ENCODE measurements at regions not wholly inside any gene's neighbourhood (a gene's known extent, or its start where the extent isn't known, plus 50 kb on each side); places are given as distances from the start of the nearest gene placed in this dataset.

GRCh38 chr14:58966997-58967396, 221.5 kb upstream of the DAAM1 start:
- CTCF ChIA-PET = interaction anchor here (0.9 to 1.3 kb wide), 2 partner anchors 170 to 191 kb away, joined by 3 to 4 read pairs; no protein-coding TSS in a partner anchor
- FAIRE-seq (no peak), DNase-seq (ENCODE audit: low read depth, low spot score) (no peak), ATAC-seq (no peak)
- peaks cover 4% of the 10 kb centered on the region; the same call in 1 of the 2 replicates for H3K4me1 ChIP-seq (ENCODE audit: control insufficient read depth, insufficient read depth, low read length)
- POLR2A ChIA-PET = interaction anchor here (1.0 to 8.5 kb wide), 2 partner anchors 10 to 24 kb away, joined by 3 to 58 read pairs; no protein-coding TSS in a partner anchor
- no peak overlapping the region for H2AFZ ChIP-seq (ENCODE audit: control insufficient read depth, low read depth, low read length)
- H3K27me3 ChIP-seq (replicated peaks in 1 of 2; ENCODE audit: control insufficient read depth in 2 of 2, insufficient read depth in 2 of 2, low read length in 1 of 2) = no peaks in the 10 kb centered on the region
- in situ Hi-C loops (cut with MboI) = no loop called here
- no peaks in the 10 kb centered on the region for H3K36me3 ChIP-seq (ENCODE audit: control insufficient read depth in 2 of 2, insufficient read depth in 2 of 2, low read length in 1 of 2)
- H3K27ac ChIP-seq (ENCODE audit: control insufficient read depth, insufficient read depth) = no peak overlapping the region
- SMC1A ChIA-PET (ENCODE audit: uncharacterized antibody, unreplicated experiment) = interaction anchor here (0.8 to 6.0 kb wide), 10 partner anchors 7 to 466 kb away, joined by 3 to 86 read pairs (median 4); no protein-coding TSS in a partner anchor
- H3K9me3 ChIP-seq (replicated peaks; ENCODE audit: control insufficient read depth, insufficient read depth, low read length) = no peaks in the 10 kb centered on the region
- 41% methylated on average over 4 of the region's 4 CpGs for WGBS (ENCODE audit: insufficient coverage, insufficient replicate concordance, low lambda C conversion rate, missing lambda C conversion rate)
- H3K9ac ChIP-seq (ENCODE audit: control insufficient read depth, insufficient read depth, low read length) = no peak overlapping the region
- H4K20me1 ChIP-seq (ENCODE audit: control insufficient read depth, insufficient read depth) = no peaks in the 10 kb centered on the region
- no peak overlapping the region for H3K4me2 ChIP-seq (ENCODE audit: control insufficient read depth, insufficient read depth)
- RAD21 ChIA-PET (ENCODE audit: unreplicated experiment) = no interaction called here
- intact Hi-C loops (cut with micrococcal nuclease; ENCODE audit: unreplicated experiment) = no loop called here
- H3K79me2 ChIP-seq (ENCODE audit: control insufficient read depth, insufficient read depth, low read length) = no peaks in the 10 kb centered on the region
- H3K4me3 ChIP-seq = no peak overlapping the region
- BruUV-seq (replicated peaks) = no TSS peak
- peak; percentile 55; the same call in 1 of the 2 replicates for TF ChIP-seq ZNF687 (IDR thresholded peaks at IDR 0.05)
- TF ChIP-seq, protein P1, sequence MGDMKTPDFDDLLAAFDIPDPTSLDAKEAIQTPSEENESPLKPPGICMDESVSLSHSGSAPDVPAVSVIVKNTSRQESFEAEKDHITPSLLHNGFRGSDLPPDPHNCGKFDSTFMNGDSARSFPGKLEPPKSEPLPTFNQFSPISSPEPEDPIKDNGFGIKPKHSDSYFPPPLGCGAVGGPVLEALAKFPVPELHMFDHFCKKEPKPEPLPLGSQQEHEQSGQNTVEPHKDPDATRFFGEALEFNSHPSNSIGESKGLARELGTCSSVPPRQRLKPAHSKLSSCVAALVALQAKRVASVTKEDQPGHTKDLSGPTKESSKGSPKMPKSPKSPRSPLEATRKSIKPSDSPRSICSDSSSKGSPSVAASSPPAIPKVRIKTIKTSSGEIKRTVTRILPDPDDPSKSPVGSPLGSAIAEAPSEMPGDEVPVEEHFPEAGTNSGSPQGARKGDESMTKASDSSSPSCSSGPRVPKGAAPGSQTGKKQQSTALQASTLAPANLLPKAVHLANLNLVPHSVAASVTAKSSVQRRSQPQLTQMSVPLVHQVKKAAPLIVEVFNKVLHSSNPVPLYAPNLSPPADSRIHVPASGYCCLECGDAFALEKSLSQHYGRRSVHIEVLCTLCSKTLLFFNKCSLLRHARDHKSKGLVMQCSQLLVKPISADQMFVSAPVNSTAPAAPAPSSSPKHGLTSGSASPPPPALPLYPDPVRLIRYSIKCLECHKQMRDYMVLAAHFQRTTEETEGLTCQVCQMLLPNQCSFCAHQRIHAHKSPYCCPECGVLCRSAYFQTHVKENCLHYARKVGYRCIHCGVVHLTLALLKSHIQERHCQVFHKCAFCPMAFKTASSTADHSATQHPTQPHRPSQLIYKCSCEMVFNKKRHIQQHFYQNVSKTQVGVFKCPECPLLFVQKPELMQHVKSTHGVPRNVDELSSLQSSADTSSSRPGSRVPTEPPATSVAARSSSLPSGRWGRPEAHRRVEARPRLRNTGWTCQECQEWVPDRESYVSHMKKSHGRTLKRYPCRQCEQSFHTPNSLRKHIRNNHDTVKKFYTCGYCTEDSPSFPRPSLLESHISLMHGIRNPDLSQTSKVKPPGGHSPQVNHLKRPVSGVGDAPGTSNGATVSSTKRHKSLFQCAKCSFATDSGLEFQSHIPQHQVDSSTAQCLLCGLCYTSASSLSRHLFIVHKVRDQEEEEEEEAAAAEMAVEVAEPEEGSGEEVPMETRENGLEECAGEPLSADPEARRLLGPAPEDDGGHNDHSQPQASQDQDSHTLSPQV (IDR thresholded peaks at IDR 0.05) = peak; percentile 85
- TF ChIP-seq ZBTB4 (CRISPR knock-in tag; IDR thresholded peaks at IDR 0.05) = 0 out of 2 replicates have a peak, but pooled peaks have one; percentile 25
- TF ChIP-seq PRDM15 (CRISPR knock-in tag; IDR thresholded peaks at IDR 0.05) = 0 out of 2 replicates have a peak, but pooled peaks have one; percentile 24
- 0 out of 2 replicates have a peak, but pooled peaks have one; percentile 12 for TF ChIP-seq YY1 (IDR thresholded peaks at IDR 0.05; ENCODE audit: low read depth, low read length)
- no peak for TF ChIP-seq ZNF217 (IDR thresholded peaks at IDR 0.05)

All from GM12878 (cell line).